CD14-positive monocyte (primary cell): ENCODE measurements at regions not wholly inside any gene's neighbourhood (a gene's known extent, or its start where the extent isn't known, plus 50 kb on each side); places are given as distances from the start of the nearest gene placed in this dataset.

Experiments
- DNase-seq, 3 donors: peaks; one replicate each; pipeline ENCODE4 v3.0.0-alpha.2; 2011 to 2022
- H2AFZ ChIP-seq: 2 replicates; pipeline ENCODE4 v1.6.0; 2012; ENCODE audit warnings: mild to moderate bottlenecking, low read depth, low read length, inconsistent platforms; ENCODE audit not compliant: insufficient read depth, poor library complexity, severe bottlenecking
- H3K27ac ChIP-seq, 2 donors: 1 replicate in 1 of 2; 2 replicates in 1 of 2; pipeline ENCODE4 v1.5.1; 2012 to 2013; ENCODE audit warnings: low read length in 2 of 2, control low read depth in 1 of 2, inconsistent platforms in 1 of 2, low read depth in 1 of 2, mild to moderate bottlenecking in 1 of 2
- H3K27me3 ChIP-seq, 2 donors: one replicate each; pipeline versions ENCODE4 v1.6.0 to v1.6.1; 2011 to 2013; ENCODE audit warnings: low read length in 2 of 2; ENCODE audit not compliant: control insufficient read depth in 2 of 2, insufficient read depth in 2 of 2
- H3K36me3 ChIP-seq, 2 donors: replicated peaks in 1 of 2; 1 replicate in 1 of 2; 2 replicates in 1 of 2; pipeline versions ENCODE4 v1.5.1 to v1.6.1; 2012 to 2013; ENCODE audit warnings: low read length in 2 of 2, control low read depth in 1 of 2, inconsistent platforms in 1 of 2, mild to moderate bottlenecking in 1 of 2; ENCODE audit not compliant: insufficient read depth in 2 of 2, control insufficient read depth in 1 of 2
- H3K4me1 ChIP-seq, 2 donors: 1 replicate in 1 of 2; 2 replicates in 1 of 2; pipeline versions ENCODE4 v1.5.1 to v1.6.1; 2012 to 2013; ENCODE audit warnings: low read length in 2 of 2, control low read depth in 1 of 2, inconsistent platforms in 1 of 2, mild to moderate bottlenecking in 1 of 2, moderate library complexity in 1 of 2; ENCODE audit not compliant: insufficient read depth in 2 of 2, control insufficient read depth in 1 of 2
- H3K4me2 ChIP-seq: replicated peaks from 2 replicates; pipeline ENCODE3; 2012; ENCODE audit warnings: low read length, moderate library complexity, mild to moderate bottlenecking; ENCODE audit not compliant: poor library complexity, severe bottlenecking; ENCODE audit errors: extremely low read depth
- H3K4me3 ChIP-seq, 3 experiments: fragments of 200-600 bp in 1 of 3; sonication (generic) in 1 of 3; replicated peaks in 1 of 3; 1 replicate in 2 of 3; 2 replicates in 1 of 3; pipeline ENCODE4 v1.5.1; 2011 to 2013; ENCODE audit warnings: low read length in 3 of 3, mild to moderate bottlenecking in 3 of 3, control low read depth in 2 of 3, low read depth in 2 of 3, inconsistent platforms in 1 of 3, moderate library complexity in 1 of 3
- H3K79me2 ChIP-seq: 2 replicates; pipeline ENCODE4 v1.6.0; 2012; ENCODE audit warnings: mild to moderate bottlenecking, control low read depth, inconsistent platforms, low read length, moderate library complexity; ENCODE audit not compliant: insufficient read depth
- H3K9ac ChIP-seq: 2 replicates; pipeline ENCODE4 v1.6.0; 2017; ENCODE audit warnings: low read length, mild to moderate bottlenecking; ENCODE audit not compliant: insufficient read depth, poor library complexity, severe bottlenecking
- H3K9me3 ChIP-seq, 2 donors: replicated peaks in 1 of 2; 1 replicate in 1 of 2; 2 replicates in 1 of 2; pipeline versions ENCODE4 v1.5.1 to v1.6.1; 2012 to 2013; ENCODE audit warnings: low read length in 2 of 2, control low read depth in 1 of 2; ENCODE audit not compliant: control insufficient read depth in 1 of 2, insufficient read depth in 1 of 2
- H4K20me1 ChIP-seq: 2 replicates; pipeline ENCODE4 v1.6.0; 2012; ENCODE audit warnings: mild to moderate bottlenecking, low read length, control low read depth, moderate library complexity; ENCODE audit not compliant: insufficient read depth
- H3K27ac Mint-ChIP-seq, 7 donors: one replicate each; pipeline ENCODE4 v1.8.0; 2020; ENCODE audit warnings: mild to moderate bottlenecking in 7 of 7, mixed read lengths in 7 of 7, moderate library complexity in 6 of 7, inconsistent platforms in 2 of 7
- H3K27me3 Mint-ChIP-seq, 3 donors: one replicate each; pipeline ENCODE4 v1.8.0; 2021 to 2022; ENCODE audit warnings: low read depth in 3 of 3, mild to moderate bottlenecking in 3 of 3, mixed read lengths in 3 of 3, moderate library complexity in 3 of 3, inconsistent platforms in 1 of 3
- H3K36me3 Mint-ChIP-seq, 2 donors: one replicate each; pipeline ENCODE4 v1.8.0; 2020; ENCODE audit warnings: mixed read lengths in 2 of 2, inconsistent platforms in 1 of 2, mild to moderate bottlenecking in 1 of 2
- H3K4me1 Mint-ChIP-seq: one replicate; pipeline ENCODE4 v1.8.0; 2020; ENCODE audit warnings: mild to moderate bottlenecking, mixed read lengths
- H3K4me3 Mint-ChIP-seq, 2 donors: one replicate each; pipeline ENCODE4 v1.8.0; 2020; ENCODE audit warnings: mild to moderate bottlenecking in 2 of 2, mixed read lengths in 2 of 2, moderate library complexity in 1 of 2
- H3K9me3 Mint-ChIP-seq, 7 donors: one replicate each; pipeline ENCODE4 v1.8.0; 2020 to 2022; ENCODE audit warnings: mixed read lengths in 7 of 7, mild to moderate bottlenecking in 6 of 7, moderate library complexity in 6 of 7, inconsistent platforms in 2 of 7
- WGBS: methylation state at CpG from one replicate; pipeline ENCODE4 v1.1.5; 2013; ENCODE audit warnings: missing lambda C conversion rate; ENCODE audit not compliant: insufficient coverage; 5-methylcytosine and 5-hydroxymethylcytosine counted together
- intact Hi-C, 2 donors: fragments of 100-400 bp; cut with micrococcal nuclease; formaldehyde crosslinking; loops; one replicate each; pipeline versions ENCODE4 v1.15.0 to v1.15.1; 2023
- TF ChIP-seq, protein P1 (sequence below): fragments of 200-600 bp; IDR thresholded peaks from one replicate; pipeline ENCODE4 v1.8.0; 2022; ENCODE audit warnings: antibody characterized with exemption, mild to moderate bottlenecking

DNA sequence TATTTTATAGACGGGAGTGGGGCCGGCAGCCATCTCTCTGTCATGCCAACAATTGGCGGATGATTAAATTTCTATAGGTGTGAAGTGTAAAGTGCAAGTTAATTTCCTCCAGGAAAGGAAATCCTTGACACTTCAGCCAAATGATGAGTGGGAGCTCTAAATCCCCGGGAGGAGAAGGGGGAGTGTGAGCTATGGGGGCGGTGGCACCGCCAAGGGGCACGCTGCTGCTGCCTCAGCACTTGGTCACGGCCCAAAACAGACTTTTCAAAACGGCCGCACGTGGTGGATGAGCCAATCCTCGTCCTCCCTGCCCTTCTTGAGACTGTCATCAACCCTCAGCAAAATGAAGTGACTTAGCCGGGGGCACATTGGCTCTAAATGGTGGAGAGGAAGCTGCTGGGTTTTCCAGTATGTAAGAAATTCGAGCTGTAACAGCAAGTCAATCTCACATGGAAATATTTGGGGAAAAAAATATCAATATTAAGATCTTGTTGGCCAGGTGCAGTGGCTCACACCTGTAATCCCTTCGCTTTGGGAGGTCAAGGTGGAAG is 200.8 kb downstream of the TFCP2L1 start:
- H3K27ac Mint-ChIP-seq = no peak overlapping the region

DNA sequence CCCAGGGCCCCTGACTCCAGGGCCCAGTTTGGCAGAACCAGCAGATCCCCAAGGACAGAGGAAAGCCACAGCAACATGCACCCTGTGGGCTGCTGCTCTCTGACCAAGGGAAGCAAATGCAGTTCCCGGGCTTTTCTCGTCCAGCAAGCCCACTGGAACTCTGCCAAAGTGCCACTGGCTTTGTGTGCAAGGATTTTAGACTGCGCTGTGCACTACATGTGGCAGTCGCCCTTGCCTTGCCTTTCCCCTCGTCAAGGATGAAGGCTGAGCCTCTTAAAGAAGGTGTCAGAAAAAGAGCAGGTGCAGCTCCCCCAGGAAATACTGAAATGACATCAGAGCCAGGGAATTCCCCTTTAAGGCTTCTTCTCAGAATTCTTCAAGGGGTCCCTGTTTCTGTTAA is 199.2 kb downstream of the TFCP2L1 start:
- no peaks in the 10 kb centered on the region for H3K27me3 ChIP-seq
- no peaks in the 10 kb centered on the region for H3K36me3 ChIP-seq
- H3K27ac Mint-ChIP-seq = no peak overlapping the region
- no peak overlapping the region for H2AFZ ChIP-seq
- WGBS = 80% methylated on average over 5 of the region's 5 CpGs
- H3K27me3 Mint-ChIP-seq = peaks cover 4 to 9% (median 5%) of the 10 kb centered on the region in 3 donors
- TF ChIP-seq, protein P1, sequence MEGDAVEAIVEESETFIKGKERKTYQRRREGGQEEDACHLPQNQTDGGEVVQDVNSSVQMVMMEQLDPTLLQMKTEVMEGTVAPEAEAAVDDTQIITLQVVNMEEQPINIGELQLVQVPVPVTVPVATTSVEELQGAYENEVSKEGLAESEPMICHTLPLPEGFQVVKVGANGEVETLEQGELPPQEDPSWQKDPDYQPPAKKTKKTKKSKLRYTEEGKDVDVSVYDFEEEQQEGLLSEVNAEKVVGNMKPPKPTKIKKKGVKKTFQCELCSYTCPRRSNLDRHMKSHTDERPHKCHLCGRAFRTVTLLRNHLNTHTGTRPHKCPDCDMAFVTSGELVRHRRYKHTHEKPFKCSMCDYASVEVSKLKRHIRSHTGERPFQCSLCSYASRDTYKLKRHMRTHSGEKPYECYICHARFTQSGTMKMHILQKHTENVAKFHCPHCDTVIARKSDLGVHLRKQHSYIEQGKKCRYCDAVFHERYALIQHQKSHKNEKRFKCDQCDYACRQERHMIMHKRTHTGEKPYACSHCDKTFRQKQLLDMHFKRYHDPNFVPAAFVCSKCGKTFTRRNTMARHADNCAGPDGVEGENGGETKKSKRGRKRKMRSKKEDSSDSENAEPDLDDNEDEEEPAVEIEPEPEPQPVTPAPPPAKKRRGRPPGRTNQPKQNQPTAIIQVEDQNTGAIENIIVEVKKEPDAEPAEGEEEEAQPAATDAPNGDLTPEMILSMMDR = no peak
- H3K4me1 Mint-ChIP-seq = no peaks in the 10 kb centered on the region
- H3K4me3 Mint-ChIP-seq = no peak overlapping the region
- no peak for DNase-seq
- H3K36me3 Mint-ChIP-seq = no peaks in the 10 kb centered on the region
- H3K79me2 ChIP-seq = no peaks in the 10 kb centered on the region
- H3K4me2 ChIP-seq = no peak overlapping the region
- no peak overlapping the region for H3K27ac ChIP-seq
- no peaks in the 10 kb centered on the region for H4K20me1 ChIP-seq
- peaks cover 0 to 3% (median 0%) of the 10 kb centered on the region in 7 donors for H3K9me3 Mint-ChIP-seq
- H3K4me1 ChIP-seq = no peaks in the 10 kb centered on the region
- no peak overlapping the region for H3K9ac ChIP-seq
- intact Hi-C loops = loop anchor here (5.0 kb wide), 2 partner anchors 236 to 272 kb away; no protein-coding TSS in a partner anchor
- no peaks in the 10 kb centered on the region for H3K9me3 ChIP-seq
- H3K4me3 ChIP-seq = no peak overlapping the region

More for the DNA sequence above, 200.8 kb downstream of the TFCP2L1 start:
- no peaks in the 10 kb centered on the region for H3K36me3 ChIP-seq
- no peaks in the 10 kb centered on the region for H3K79me2 ChIP-seq
- H3K9ac ChIP-seq = no peak overlapping the region
- Mint-ChIP-seq H3K9me3 (peaks cover 0 to 3% (median 0%) of the 10 kb centered on the region in 7 donors), H3K27me3 (peaks cover 12 to 14% (median 12%) of the 10 kb centered on the region in 3 donors), H3K4me3 (peak overlapping the region in 1 of 2 donors; percentile 2), H3K4me1 (peaks cover 2% of the 10 kb centered on the region), H3K36me3 (no peaks in the 10 kb centered on the region)
- no peak for DNase-seq
- no CpG with 5 or more reads among the region's 15 CpGs for WGBS
- H2AFZ ChIP-seq = no peak overlapping the region
- TF ChIP-seq, protein P1 = no peak
- H3K4me1 ChIP-seq = no peaks in the 10 kb centered on the region
- no peaks in the 10 kb centered on the region for H4K20me1 ChIP-seq
- no peaks in the 10 kb centered on the region for H3K27me3 ChIP-seq
- no peaks in the 10 kb centered on the region for H3K9me3 ChIP-seq
- H3K4me2 ChIP-seq = no peak overlapping the region
- no peak overlapping the region for H3K4me3 ChIP-seq
- intact Hi-C loops = no loop called here
- no peak overlapping the region for H3K27ac ChIP-seq
